ENCODE measurements at regions not wholly inside any gene's neighbourhood (a gene's known extent, or its start where the extent isn't known, plus 50 kb on each side); places are given as distances from the start of the nearest gene placed in this dataset.

- H3K36me3 ChIP-seq (replicated peaks in 1 of 2; ENCODE audit: control insufficient read depth in 1 of 2, insufficient read depth in 2 of 2, low read length in 2 of 2): no peaks in the 10 kb centered on the region
- ChIA-PET CTCF (ENCODE audit: low intra/inter-chr PET ratio, low total read pairs) (no interaction called here), POLR2A (no interaction called here)
- FAIRE-seq: no peak
- DNase-seq (ENCODE audit: low spot score): no peak
- H3K9me3 ChIP-seq (ENCODE audit: low read length): no peaks in the 10 kb centered on the region
- no peaks in the 10 kb centered on the region for H3K79me2 ChIP-seq (ENCODE audit: insufficient read depth, low read length)
- in situ Hi-C loops (cut with HindIII; ENCODE audit: extremely low pct_ligation_motif_present, low pct_unique_long_range_greater_than_20kb) (no loop called here), intact Hi-C loops (cut with micrococcal nuclease; ENCODE audit: unreplicated experiment) (no loop called here)
- 2% methylated on average over 3 of the region's 3 CpGs for WGBS (ENCODE audit: low lambda C conversion rate)
- no TSS peak for BruUV-seq (replicated peaks)
- no peak for ATAC-seq
- no peak overlapping the region for H2AFZ ChIP-seq (ENCODE audit: low read length)
- no peaks in the 10 kb centered on the region for H3K27me3 ChIP-seq (ENCODE audit: control insufficient read depth in 1 of 2, insufficient read depth in 2 of 2, low read length in 2 of 2)
- no peak for TF ChIP-seq KLF11 (CRISPR knock-in tag; IDR thresholded peaks at IDR 0.05)
- no peak for TF ChIP-seq MATR3 (CRISPR knock-in tag; IDR thresholded peaks at IDR 0.05)
- peak; percentile 88 for TF ChIP-seq ATF7 (IDR thresholded peaks at IDR 0.05)
- no peak for TF ChIP-seq ATF7 (CRISPR knock-in tag; IDR thresholded peaks at IDR 0.05)
- TF ChIP-seq TEF (CRISPR knock-in tag; IDR thresholded peaks at IDR 0.05): no peak
- TF ChIP-seq SNAPC4 (CRISPR knock-in tag; IDR thresholded peaks at IDR 0.05): no peak
- TF ChIP-seq GFI1 (CRISPR knock-in tag; IDR thresholded peaks at IDR 0.05; ENCODE audit: borderline replicate concordance): no peak
- no peaks in the 10 kb centered on the region for H3K4me1 ChIP-seq (ENCODE audit: insufficient read depth, low read length)
- no peak overlapping the region for H3K9ac ChIP-seq (ENCODE audit: insufficient read depth, low read depth, low read length)
- no peak overlapping the region for H3K4me2 ChIP-seq (ENCODE audit: low read depth, low read length)
- no peak overlapping the region for H3K4me3 ChIP-seq (replicated peaks in 1 of 3; ENCODE audit: insufficient read depth in 1 of 3, low read depth in 2 of 3, low read length in 3 of 3)
- no peaks in the 10 kb centered on the region for H4K20me1 ChIP-seq (ENCODE audit: insufficient read depth, low read length)
- no peak overlapping the region for H3K27ac ChIP-seq (ENCODE audit: extremely low read length, insufficient read depth, low read length)
Measured at GRCh38 chr6:94121094-94121493, 701.7 kb upstream of the EPHA7 start.

Measured in HepG2 (cell line).